Astrocyte of the spinal cord (primary cell): ENCODE measurements at regions not wholly inside any gene's neighbourhood (a gene's known extent, or its start where the extent isn't known, plus 50 kb on each side); places are given as distances from the start of the nearest gene placed in this dataset.

Experiments
- DNase-seq: peaks from one replicate; pipeline ENCODE4 v3.0.0; 2011; ENCODE audit warnings: low read depth, low spot score
- H3K4me3 ChIP-seq: 2 replicates; pipeline ENCODE4 v1.5.1; 2011; ENCODE audit warnings: low read depth, mild to moderate bottlenecking, low read length, moderate library complexity
- in situ Hi-C: cut with HindIII; loops from 2 replicates; pipeline ENCODE4 v1.10.0; 2017; ENCODE audit warnings: low sequenced_read_pairs
- TF ChIP-seq, protein P1 (sequence below): IDR thresholded peaks from 2 replicates; pipeline ENCODE4 v1.5.1; 2012; ENCODE audit warnings: low read depth, mild to moderate bottlenecking, low read length, inconsistent platforms

DNA sequence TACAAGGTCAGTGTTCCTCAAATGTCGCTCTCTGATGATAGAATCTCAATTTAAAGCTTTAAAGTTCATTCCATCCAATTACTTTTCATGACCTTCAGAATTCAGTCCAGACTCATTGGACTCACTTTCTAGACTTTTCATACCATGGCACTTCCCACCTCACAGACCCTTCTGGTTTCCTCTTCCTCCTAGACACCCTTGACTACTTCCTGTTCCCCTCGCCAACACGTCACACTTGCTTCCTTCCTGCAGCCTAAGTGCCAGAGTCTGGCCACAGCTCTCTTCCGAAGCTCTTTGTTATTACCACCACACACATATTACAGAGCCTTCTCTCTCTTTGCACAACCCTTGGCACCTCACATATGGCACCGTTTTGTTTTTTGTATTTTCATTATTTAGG lies 59.1 kb upstream of the UMPS start:
- in situ Hi-C loops, result no loop called here
- no peak for DNase-seq

DNA sequence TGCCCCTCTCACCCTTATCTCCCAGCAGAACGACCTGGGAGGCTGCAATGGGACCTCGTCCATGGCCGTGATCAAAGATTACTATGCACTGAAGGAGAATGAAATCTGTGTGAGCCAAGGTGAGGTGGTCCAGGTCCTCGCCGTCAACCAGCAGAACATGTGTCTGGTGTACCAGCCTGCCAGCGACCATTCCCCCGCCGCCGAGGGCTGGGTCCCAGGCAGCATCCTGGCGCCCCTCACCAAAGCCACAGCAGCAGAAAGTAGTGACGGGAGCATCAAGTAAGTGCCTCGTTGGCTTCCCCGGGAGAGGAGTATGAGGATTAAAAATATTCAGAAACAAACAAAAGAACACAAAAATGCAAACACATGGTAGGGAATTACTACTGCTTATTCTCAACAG lies 55.9 kb upstream of the UMPS start:
- TF ChIP-seq, protein P1, sequence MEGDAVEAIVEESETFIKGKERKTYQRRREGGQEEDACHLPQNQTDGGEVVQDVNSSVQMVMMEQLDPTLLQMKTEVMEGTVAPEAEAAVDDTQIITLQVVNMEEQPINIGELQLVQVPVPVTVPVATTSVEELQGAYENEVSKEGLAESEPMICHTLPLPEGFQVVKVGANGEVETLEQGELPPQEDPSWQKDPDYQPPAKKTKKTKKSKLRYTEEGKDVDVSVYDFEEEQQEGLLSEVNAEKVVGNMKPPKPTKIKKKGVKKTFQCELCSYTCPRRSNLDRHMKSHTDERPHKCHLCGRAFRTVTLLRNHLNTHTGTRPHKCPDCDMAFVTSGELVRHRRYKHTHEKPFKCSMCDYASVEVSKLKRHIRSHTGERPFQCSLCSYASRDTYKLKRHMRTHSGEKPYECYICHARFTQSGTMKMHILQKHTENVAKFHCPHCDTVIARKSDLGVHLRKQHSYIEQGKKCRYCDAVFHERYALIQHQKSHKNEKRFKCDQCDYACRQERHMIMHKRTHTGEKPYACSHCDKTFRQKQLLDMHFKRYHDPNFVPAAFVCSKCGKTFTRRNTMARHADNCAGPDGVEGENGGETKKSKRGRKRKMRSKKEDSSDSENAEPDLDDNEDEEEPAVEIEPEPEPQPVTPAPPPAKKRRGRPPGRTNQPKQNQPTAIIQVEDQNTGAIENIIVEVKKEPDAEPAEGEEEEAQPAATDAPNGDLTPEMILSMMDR, result no peak
- H3K4me3 ChIP-seq, result no peak overlapping the region
- no peak for DNase-seq
- in situ Hi-C loops, result no loop called here

More for the DNA sequence above, 59.1 kb upstream of the UMPS start:
- TF ChIP-seq, protein P1, result no peak
- no peak overlapping the region for H3K4me3 ChIP-seq

DNA sequence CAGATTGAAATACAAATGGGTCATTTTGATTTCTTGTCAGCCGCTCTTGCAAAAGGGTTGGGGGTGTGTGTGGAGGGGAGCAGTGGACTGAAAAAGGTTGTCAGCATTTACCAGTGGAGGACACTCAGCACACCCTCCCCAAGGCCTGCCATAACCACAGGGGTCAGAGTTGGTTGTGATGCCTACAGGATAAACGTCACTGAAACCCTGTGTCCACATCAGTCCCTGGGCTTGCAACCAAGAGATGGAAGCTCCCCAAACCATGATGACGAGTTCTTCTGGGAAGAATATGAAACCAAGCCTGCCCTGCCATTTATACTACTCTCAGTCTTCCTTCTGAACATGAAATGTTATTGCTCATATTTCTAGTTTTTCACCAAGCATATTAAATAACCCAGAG lies 54.0 kb upstream of the UMPS start:
- in situ Hi-C loops, result no loop called here
- DNase-seq, result peak; percentile 52
- H3K4me3 ChIP-seq, result no peak overlapping the region
- TF ChIP-seq, protein P1, result no peak

DNA sequence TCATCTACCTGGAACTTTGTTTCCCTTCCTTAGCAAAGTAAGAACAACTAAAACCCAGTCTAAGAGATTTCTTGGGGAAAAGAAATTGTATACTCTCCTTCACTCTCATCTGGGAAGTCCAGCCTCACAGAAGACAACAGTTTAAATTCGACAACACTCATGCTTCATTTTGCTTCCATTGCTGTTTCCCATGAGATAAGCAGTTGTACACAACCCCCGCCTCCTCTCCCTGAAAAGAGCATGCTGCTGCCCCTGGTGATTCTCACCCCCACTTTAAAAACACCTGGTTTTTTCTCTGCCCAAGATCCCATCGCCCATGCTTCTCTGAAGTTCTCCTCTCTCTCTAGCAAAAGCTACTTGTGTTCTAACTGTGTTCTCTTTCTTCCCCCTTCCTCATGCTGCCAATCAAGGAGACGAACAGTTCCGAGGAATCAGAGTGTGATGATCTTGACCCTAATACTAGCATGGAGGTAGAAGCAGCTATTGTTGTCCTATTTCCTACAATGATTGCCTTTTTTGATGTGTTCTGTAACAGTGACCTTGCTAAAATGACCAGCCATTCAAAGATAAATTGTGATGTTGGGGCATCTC lies 51.1 kb upstream of the UMPS start:
- no peak for DNase-seq
- in situ Hi-C loops, result no loop called here

More for the DNA sequence above, 51.1 kb upstream of the UMPS start:
- no peak overlapping the region for H3K4me3 ChIP-seq
- TF ChIP-seq, protein P1, result no peak
